ENCODE measurements at regions not wholly inside any gene's neighbourhood (a gene's known extent, or its start where the extent isn't known, plus 50 kb on each side); places are given as distances from the start of the nearest gene placed in this dataset.
"Not testable (repeated sequence)": the region's sequence is repeated elsewhere in the genome, so short reads cannot be mapped to it uniquely, and the experiment has no call there.

GRCh38 chr10:20399772-20400171, 497.3 kb downstream of the NEBL start:
- DNase-seq (ENCODE audit: low spot score) = no peak

GRCh38 chr10:20396701-20397100, 500.4 kb downstream of the NEBL start:
- DNase-seq (ENCODE audit: low spot score) = no peak

GRCh38 chr10:20396205-20396604, 500.9 kb downstream of the NEBL start:
- no peak for DNase-seq (ENCODE audit: low spot score)

GRCh38 chr10:20391629-20392028, 505.5 kb downstream of the NEBL start:
- no peak for DNase-seq (ENCODE audit: low spot score)

- DNase-seq (ENCODE audit: low spot score) = no peak
These were observed 515.4 kb downstream of the NEBL start for GRCh38 chr10:20381761-20382160.

- DNase-seq (ENCODE audit: low spot score) = no peak
These were observed 516.7 kb downstream of the NEBL start for GRCh38 chr10:20380401-20380800.

- no peak for DNase-seq (ENCODE audit: low spot score)
These were observed 524.4 kb downstream of the NEBL start for GRCh38 chr10:20372748-20373147.

GRCh38 chr10:20370977-20371533, 526.1 kb downstream of the NEBL start:
- DNase-seq (ENCODE audit: low spot score) = not testable (repeated sequence)

- DNase-seq (ENCODE audit: low spot score) = no peak
These were observed 527.0 kb downstream of the NEBL start for GRCh38 chr10:20369863-20370736.

- no peak for DNase-seq (ENCODE audit: low spot score)
These were observed 533.4 kb downstream of the NEBL start for GRCh38 chr10:20363684-20364083.

- DNase-seq (ENCODE audit: low spot score) = no peak
These were observed 539.7 kb downstream of the PLXDC2 start for GRCh38 chr10:20355915-20356314.

- no peak for DNase-seq (ENCODE audit: low spot score)
These were observed 538.8 kb downstream of the PLXDC2 start for GRCh38 chr10:20355011-20355410.

- no peak for DNase-seq (ENCODE audit: low spot score)
These were observed 537.9 kb downstream of the PLXDC2 start for GRCh38 chr10:20354166-20354565.

- no peak for DNase-seq (ENCODE audit: low spot score)
These were observed 534.3 kb downstream of the PLXDC2 start for GRCh38 chr10:20350509-20350908.

- DNase-seq (ENCODE audit: low spot score) = no peak
These were observed 526.8 kb downstream of the PLXDC2 start for GRCh38 chr10:20343036-20343435.

All from AG08395 (cell line).